Stomach (tissue), 4 donors: ENCODE measurements at regions not wholly inside any gene's neighbourhood (a gene's known extent, or its start where the extent isn't known, plus 50 kb on each side); places are given as distances from the start of the nearest gene placed in this dataset.

Source experiments
- POLR2A ChIP-seq, 4 donors: fragments of 450-650 bp; IDR thresholded peaks; one replicate each; pipeline ENCODE4 v1.6.1; 2016; ENCODE audit warnings: antibody characterized with exemption in 4 of 4, control low read depth in 2 of 4, mild to moderate bottlenecking in 1 of 4, moderate library complexity in 1 of 4
- TF ChIP-seq, protein P1 (sequence below), 7 experiments: fragments of 450-650 bp in 4 of 7; fragments of 200-600 bp in 3 of 7; sonication (generic) in 3 of 7; IDR thresholded peaks; one replicate each; pipeline ENCODE4 v1.5.1; 2016 to 2019; ENCODE audit warnings: antibody characterized with exemption in 7 of 7, control low read depth in 2 of 7, mild to moderate bottlenecking in 1 of 7

DNA sequence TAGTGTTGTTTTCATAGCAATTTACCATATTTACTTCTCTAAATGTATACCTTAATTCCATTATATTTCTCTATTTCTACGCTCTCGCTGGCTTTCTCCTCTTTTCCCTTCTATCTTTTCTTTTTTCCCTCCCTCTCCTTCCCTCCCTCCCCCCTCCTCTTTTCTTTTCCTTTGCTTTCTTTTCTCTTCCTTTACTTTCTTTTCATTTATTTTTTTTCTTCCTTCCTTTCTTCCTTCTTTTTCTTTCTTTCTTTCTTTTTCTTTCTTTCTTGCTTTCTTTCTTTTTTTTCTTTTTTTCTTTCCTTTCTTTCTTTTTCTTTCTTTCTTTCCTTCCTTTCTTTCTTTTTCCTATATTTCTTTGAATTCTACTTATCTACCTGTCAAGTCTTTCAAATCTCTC is 533.0 kb upstream of the POT1 start:
- no peak for TF ChIP-seq POLR2A (IDR thresholded peaks at IDR 0.05)
- TF ChIP-seq, protein P1, sequence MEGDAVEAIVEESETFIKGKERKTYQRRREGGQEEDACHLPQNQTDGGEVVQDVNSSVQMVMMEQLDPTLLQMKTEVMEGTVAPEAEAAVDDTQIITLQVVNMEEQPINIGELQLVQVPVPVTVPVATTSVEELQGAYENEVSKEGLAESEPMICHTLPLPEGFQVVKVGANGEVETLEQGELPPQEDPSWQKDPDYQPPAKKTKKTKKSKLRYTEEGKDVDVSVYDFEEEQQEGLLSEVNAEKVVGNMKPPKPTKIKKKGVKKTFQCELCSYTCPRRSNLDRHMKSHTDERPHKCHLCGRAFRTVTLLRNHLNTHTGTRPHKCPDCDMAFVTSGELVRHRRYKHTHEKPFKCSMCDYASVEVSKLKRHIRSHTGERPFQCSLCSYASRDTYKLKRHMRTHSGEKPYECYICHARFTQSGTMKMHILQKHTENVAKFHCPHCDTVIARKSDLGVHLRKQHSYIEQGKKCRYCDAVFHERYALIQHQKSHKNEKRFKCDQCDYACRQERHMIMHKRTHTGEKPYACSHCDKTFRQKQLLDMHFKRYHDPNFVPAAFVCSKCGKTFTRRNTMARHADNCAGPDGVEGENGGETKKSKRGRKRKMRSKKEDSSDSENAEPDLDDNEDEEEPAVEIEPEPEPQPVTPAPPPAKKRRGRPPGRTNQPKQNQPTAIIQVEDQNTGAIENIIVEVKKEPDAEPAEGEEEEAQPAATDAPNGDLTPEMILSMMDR (IDR thresholded peaks at IDR 0.05), result no peak
